HG03039 (cell line): ENCODE measurements at regions not wholly inside any gene's neighbourhood (a gene's known extent, or its start where the extent isn't known, plus 50 kb on each side); places are given as distances from the start of the nearest gene placed in this dataset.

Experiments
- ATAC-seq: cut with Tn5 transposase; IDR thresholded peaks from one replicate; pipeline ENCODE4 v1.9.1; 2021; ENCODE audit warnings: mild to moderate bottlenecking, moderate library complexity; ENCODE audit not compliant: unreplicated experiment

DNA sequence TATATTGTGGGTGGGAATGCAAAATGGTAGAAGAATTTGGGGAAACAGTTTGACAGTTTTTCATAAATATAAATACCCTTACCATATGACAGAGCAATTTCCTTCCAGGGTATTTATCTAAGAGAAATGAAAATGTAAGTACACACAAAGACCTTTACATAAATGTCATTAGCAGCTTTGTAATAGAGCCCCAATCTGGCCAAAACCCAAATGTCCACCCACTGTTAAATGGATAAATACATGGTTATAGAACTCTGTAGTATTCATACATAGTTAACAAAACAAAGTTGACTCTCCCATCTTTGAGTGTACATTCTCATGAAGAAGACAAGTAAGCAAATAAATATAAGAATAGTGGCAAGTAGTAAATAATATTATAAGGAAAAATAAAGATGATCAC lies 514.8 kb upstream of the NOX3 start:
- no peak for ATAC-seq

DNA sequence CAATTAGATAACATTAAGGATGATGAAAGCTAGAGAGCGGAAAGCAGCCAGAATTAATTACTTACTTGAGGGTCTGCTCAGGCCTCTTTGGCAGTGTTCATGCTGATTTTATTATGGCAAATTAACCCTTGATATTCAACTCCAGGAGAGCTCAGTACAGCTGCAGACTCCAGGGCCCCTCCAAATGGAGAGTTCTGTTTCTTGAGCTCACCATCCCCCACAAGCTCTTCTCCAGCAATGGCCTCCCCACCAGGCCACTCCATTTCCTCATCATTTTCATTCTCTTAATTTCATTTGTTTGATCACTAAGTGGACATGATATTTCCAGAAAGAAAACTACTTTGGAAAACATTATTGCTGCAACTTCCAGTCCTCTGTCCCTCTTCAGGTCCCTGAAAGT lies 513.3 kb upstream of the NOX3 start:
- no peak for ATAC-seq

DNA sequence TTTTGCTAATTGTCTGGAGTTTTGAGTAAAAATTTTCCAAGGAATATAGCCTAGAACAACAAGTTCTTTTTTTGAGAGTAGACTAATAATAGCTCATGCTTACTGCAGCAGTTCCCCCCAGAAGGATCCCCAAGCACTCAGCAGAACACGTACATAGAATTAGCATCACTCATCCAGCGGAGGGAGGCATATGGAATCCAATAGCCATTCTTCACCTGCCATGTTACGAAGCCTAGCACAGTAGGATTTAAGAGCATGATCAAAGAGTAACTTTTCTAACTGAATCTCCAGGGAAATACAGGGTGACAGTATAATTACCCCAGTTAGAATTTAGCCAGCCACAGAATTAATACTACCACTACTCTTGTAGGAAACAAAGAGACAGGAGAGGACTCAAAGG lies 511.7 kb upstream of the NOX3 start:
- no peak for ATAC-seq

DNA sequence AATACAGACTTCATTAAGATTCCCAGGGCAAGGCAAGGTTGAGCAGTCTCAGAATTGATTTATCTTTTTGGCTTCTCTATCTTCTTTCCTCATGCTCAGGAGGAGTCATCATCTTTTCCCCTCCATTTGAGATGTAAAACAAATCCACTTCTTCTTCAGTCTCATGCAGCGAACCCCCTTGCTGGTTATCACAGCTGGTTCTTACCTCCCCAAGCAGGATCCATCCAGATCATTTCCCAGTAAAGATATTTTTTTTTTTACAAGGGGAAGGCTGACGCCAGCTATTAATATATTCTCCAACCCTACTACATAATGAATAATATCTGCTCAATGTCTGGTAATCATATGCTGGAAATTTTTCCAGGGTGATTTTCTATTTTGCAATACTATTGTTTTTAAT lies 508.9 kb upstream of the NOX3 start:
- ATAC-seq = no peak

DNA sequence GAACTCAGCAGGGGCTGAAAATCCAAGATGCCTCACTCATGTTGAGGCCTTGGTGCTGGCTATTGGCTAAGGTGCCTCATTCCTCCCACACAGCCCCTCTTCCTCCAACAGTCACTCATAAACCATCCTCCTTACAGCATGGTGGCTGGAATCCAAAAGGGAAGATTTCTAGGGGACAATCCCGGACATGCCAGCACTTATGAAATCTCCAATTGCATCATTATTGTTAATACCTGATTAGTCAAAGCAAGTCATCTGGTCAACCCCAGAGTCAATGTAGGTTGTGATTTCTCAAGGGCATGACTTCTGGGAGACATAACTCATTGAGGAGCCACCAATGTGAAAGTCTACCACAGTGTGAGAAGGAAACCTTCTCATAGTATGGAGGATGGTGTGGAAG lies 506.6 kb upstream of the NOX3 start:
- ATAC-seq = no peak

DNA sequence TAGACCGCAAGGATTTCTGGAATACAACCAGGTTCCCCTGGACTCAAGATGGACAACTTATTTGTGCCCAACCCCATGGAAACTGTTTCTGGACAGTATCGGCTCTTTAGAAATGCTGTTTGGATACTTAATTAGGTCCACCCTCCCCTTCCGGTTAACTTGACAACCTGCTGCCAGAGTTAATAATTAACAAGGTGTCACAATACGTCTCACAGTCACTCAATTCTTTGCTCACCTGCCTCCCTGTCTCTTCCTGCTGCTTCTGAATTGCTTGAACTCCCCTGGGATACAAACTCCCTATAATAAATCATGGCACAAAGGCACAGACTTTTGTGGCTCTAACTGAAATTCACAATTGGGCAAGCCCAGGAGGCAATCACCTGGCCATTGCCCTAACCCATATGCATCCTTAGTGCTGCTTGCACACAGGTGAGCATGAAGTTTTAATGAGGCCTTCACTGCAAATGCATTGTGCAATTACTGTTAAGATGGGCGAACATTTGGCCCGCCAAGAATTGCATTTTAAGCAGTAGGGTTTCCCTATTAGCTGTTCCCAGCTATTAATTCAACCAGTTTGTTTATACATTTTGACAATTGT lies 504.4 kb upstream of the NOX3 start:
- ATAC-seq = no peak

DNA sequence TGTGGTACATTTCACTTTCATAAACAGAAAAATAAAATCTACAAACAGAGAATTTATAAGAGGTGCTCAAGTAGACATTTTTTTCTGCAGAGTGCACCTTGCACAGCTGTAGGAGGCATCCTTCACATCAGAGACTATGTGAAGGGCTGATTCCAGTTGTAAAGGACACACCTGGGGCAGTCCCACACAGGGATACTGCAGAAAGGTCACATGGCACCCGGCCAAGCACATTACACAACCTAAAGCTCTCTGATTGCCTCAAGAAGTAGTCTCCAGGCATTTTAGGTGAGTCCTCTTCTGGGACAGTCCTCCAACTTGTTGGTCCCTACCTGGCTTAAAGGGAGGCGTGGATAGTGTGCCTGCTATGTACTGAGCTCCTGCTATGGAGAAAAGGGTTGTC lies 502.9 kb upstream of the NOX3 start:
- ATAC-seq = no peak

DNA sequence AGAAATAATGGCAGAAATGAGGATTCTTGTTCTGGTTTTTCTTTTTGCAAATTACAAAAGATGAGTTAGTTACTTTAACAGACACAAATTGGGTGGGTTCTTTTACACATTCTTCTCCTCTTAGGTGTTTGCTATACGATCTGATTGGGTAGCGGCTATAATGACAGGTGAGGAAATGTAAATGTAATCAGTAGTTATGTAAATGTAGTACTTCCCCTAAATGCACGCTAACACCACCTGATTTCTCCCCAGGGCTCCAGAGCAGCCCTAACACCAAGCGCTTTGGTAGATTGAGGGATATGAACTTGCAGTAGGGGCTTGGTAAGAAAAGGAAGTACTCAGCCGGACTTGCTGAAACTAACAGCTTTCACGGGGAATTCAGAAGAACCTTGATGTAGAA lies 499.4 kb upstream of the NOX3 start:
- no peak for ATAC-seq

DNA sequence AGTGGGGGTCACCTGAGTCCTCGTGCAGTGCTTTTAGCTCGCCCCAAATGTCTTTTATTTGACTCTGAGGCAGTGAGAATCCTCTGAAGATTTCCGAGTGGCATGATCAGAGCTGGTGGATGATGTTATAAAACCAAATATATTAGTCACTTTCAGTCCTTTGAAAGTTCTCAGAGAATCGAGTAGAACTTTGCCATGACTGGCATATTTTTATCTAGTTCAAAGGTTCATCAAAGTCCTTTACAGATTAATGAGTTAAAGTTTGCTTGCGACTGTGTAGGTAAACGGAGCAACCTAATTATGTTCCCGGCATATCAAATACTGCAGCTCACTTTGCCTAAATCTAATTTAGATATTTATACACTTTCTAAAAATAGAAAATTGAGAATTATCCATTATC lies 498.5 kb upstream of the NOX3 start:
- no peak for ATAC-seq

DNA sequence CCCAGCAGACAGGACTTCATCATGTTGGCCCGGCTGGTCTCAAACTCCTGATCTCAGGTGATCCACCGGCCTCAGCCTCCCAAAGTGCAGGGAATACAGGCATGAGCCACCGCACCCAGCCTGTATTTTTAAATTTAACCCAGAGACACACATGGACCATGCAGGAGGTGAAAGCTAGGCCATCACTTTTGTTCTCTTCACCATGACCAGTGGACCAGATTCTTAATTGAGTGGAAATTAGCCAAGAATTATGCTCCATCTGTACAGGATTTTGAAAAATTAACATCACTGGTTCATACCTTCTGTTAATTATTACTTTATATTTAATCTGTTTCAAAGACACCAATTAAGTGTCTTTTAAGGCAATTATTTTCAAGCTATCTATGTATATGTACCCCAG lies 493.6 kb upstream of the NOX3 start:
- no peak for ATAC-seq

DNA sequence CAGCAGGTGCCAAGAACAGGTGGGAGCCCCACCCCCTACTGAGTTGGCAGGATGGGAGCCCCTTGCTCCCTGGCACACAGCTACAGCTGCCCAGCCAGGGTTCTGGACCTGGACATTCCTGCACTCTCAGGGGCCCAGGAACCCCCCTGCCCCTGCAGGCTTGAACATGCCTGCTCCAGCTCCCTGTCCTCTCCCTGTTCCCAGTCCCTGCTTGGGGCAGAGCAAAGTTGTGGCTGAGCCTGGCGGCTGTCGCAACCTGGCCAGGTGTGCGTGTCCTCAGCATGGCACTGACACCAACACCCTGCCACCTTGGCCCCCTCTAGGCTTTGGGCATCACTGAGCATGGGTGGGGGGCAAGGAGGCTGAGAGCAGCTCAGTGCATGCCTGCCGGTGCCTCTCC lies 491.2 kb upstream of the NOX3 start:
- ATAC-seq = no peak

DNA sequence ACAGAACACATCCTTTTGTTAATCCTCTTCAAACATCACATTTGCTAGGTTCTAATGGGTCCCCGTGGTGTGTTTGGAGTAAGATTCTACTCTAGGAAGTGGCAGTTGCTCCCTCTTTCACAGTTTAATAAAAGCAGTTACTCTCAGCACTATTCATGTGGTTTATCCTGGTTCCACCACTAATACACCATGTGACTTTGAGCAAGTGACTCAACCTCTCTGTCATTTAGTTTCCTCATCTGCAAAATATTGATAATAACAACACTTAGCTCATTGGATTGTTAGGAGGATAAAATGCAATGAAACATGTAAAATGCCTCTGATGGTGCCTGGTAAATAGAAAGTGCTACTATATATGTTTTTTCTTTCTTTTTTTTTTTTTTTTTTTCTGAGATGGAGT lies 488.0 kb upstream of the NOX3 start:
- ATAC-seq = no peak

DNA sequence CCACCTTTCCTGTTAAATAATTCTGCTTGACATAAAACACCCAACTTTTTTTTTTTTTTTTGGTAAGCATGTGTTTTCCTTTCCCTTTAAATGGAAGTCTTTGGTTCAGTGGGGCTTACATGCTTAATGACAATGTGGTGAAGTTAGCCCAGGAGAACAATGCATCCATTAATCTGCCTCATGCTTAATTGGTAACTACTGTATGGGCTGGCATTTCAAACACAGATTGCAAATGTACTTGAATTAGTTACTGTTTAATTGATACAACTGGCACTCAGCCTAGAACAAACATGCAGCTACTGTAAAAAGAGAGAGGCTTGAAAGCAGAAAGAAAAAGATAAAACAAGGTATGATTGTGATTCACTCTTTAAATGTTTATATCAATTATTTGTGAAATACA lies 483.6 kb upstream of the NOX3 start:
- ATAC-seq = no peak

DNA sequence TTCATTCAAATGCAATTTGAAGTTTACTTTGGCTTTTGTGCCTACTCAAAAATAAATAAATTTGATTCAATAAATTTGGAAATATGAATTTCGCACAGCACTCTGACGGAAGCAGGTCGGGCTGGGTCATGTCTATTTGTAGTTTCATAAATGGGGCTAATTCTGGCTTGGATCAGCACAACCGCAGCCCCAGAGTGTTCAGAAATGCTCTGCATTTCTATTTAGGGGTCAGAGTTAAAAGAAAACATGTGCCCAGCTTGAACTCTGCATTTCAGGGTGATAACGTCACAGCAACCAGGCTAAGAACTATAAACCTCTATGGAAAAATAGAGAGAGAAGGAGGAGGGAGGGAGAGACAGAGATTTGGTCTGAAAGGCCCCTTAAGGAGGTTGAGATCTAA lies 480.9 kb upstream of the NOX3 start:
- ATAC-seq = no peak

DNA sequence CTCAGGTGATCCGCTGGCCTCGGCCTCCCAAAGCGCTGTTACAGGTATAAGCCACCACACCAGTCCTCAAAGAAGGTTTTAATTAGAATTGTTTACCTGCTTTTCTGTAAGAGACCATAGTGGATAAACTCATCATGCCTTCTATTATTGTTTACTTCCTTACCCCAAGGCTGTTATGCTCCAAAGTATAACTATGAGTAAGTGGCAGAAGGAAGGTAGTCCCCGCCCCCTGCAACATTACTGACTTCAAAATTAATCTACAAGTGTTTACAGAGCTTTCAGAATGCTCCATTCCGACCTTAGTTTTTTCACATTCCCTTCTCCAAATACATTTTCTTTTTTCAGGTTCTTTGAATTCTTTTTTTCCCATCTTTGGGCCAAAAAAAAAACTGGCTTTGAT lies 480.5 kb upstream of the NOX3 start:
- ATAC-seq = no peak

DNA sequence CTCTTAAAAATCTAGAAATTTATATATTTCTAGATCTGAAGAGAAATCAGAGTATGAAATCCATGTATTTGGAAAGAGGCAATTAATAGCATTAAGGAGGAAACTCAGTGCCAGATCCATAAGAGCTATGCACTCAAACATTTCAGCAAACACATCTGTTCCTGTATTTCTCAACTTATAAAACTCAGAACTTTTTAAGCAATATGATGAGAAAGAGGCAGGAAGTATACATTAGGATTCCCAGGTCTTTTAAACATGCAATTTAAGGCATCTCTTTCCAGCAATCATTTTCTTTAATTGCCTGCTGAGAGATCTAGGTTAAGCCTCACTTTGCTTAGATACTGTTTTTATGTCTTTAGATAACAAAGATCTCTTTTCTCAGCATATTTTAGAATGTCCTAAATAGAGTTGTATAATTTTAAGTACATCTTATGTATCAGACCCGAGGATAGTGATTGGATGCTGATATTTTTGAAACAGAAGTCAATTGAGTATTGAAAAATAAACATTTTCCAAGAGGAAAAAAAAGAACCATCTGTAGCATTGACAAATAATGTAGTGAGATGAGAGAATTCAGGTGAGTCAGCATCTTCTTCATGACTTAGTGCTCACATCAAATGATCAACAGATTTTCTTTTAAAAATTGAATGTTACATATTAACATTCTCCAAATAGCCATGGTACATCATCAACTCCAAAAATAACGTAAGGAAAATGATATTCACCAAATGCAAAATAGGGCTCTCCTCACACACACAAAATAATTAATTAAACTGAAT lies 461.4 kb upstream of the NOX3 start:
- ATAC-seq = no peak

DNA sequence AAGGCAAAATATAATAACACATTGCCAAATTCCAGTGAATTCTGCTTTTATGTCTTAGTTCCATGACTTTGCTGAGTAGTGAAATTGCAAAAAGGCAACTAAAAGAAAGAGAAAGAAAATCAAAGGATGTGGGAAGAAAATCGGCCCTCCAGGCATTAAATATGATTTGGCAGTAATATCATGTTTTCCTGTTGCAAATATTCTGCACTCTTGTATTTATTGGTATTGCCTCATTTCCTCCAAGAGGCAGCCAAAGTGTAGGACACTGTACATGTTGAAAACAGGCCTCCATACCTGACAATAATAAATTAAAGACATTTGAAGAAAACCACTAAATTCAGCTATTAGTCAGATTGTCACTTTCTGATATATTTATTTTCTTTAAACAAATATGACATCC lies 460.0 kb upstream of the NOX3 start:
- ATAC-seq = no peak

DNA sequence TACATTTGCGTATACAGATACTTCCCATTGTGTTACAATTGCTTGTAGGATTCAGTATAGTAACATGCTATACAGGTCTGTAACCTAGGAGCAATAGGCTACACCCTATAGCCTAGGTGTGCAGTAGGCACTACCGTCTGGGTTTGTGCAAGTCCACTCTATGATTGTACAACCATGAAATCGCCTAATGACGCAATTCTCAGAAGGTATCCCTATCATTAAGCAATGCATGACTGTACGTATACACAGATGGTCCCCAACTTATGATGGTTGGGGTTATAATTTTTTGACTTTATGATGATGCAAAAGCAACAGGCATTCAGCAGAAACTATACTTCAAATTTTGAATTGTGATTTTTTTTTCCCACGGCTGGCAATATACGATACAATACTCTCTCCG lies 458.2 kb upstream of the NOX3 start:
- no peak for ATAC-seq

DNA sequence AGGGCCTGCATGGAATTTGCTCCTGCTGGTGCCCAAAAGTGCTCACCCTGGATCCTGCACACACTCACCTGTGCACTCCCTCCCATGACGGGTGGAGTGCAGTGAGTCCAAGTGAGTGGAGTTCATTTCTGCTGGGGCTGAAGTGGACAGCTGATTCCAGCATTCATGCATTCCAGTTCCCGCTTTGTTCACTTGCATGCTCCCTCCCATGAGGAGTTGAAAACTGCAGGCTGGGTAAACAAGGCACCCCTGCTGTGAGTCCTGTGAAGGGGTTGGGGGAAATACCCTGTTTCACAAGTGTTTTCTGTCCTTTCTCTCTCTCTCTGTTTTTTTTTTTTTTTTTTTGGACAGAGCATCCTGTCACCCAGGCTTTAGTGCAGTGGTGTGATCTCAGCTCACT lies 454.1 kb upstream of the NOX3 start:
- ATAC-seq = no peak

DNA sequence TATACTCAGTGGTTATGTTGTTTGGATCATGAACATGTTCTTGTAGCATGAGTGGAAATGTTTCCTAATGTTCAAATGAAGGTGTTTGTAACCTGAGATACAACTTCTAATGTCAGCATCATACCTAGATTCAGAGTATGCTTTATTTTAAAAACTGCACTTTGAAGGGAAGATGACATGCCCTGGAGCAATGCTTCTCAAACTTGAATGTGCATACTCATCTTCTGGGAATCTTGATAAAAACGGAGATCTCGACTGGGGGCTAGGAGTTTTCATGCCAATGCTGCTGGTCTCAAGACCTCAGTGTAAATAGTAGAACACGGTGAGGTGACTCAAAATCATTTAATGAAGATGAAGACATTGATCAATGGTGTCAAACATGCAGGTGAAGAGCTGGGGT lies 440.0 kb upstream of the NOX3 start:
- ATAC-seq = no peak

DNA sequence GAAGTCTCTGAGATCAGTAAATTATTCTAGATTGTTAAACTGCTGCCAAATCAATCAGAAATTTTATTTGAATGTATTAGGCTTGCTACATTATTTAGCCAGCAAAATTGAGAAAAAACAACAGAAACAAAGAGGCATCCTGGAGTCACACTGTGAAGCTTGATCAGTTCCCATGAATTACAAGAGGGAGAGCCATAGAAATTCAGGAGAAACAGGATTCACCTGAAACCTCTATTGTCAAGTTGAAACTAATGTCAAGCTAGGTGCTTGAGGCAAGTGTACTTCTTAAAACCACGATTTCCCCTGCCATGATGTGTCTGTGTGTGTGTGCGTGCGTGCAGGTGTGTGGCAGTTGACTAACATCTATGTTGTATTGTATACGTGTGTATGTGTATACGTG lies 439.1 kb upstream of the NOX3 start:
- ATAC-seq = no peak

DNA sequence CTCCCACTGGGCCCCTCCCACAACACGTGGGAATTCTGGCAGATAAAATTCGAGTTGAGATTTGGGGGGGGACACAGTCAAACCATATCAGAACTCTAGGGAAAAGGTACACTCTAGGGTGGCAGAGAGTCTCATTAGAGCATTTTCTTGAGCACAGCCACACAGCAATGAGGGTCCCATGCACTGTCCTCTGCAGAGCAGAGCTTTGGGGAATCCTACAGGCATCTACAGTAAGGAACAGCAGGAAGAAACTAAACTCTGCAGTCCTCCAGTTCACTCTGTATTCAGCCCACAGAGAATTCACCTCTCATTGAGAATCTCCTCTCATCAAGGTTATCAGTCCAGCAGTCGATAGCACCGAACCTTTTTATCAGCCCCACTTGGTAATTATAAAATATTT lies 438.6 kb upstream of the NOX3 start:
- ATAC-seq = no peak

DNA sequence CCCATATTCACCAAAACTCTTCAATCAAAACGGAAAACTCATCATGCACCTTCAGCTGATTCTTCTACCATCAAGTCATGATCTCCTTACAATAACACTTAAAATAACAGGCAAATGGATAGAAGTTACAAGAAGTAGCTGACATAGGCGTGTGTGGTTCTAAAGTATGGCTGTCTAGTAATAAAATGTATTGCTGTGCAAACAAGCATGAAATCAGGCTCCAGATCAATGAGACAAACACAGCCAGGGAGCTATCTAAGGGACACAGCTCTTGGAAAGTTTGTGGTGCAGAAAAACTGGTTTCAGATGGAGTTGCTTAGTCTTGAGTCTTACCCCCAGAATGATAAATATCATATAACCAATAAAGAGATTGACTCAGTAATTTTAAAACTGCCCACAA lies 434.8 kb upstream of the NOX3 start:
- ATAC-seq = no peak
